ENCODE measurements at regions not wholly inside any gene's neighbourhood (a gene's known extent, or its start where the extent isn't known, plus 50 kb on each side); places are given as distances from the start of the nearest gene placed in this dataset.
"Not testable (repeated sequence)": the region's sequence is repeated elsewhere in the genome, so short reads cannot be mapped to it uniquely, and the experiment has no call there.

DNA sequence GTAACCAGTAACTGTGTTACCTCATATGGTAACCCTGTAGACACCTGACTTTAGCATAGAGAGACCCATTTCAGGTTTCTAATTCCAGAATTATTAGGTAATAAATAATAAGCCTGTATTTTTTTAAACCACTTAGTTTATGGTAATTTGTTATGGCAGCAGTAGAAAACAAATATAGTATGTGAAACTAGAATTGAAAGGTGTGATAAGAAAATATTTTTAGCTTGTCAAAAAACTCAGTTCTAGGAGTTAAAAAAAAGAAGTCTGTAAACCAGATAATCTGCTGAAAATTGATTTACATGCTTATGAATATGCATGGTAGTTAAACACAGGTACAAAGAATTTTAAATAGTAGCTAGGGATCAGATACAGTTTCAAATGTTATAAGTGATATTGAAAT is 695.0 kb upstream of the GJE1 start:
- DNase-seq: no peak

- DNase-seq: no peak
Measured at GRCh38 chr6:141437011-141437410, 695.7 kb upstream of the GJE1 start.

DNA sequence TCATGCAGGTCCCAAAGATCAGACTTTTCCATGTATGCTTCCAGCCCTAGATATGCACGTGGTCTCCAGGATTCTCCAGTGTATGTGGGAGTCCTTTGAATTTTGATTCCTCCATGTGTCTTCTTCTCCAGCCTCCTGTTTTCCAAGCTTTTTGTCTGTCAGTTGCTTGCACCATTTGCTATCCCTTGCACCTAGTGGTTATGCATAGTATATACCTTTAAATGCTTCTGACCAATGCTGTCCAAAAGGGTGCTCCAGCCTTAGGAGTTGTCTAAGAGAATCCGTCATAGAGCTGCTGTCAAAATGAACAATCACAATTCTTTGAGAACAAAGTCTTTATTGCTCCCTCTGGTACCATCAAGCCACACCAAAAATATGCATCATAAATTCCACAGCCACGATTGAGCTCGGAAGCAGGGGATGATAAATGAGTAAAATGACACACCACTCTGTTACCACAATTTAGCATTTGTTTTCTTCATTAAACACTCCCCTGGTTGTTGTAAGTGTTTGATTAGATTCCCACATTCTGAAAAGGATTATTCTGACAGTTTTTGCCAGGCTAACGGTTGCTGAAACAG is 706.2 kb upstream of the GJE1 start:
- no peak for DNase-seq

GRCh38 chr6:141421378-141421777 is 711.3 kb upstream of the GJE1 start:
- DNase-seq: no peak

DNA sequence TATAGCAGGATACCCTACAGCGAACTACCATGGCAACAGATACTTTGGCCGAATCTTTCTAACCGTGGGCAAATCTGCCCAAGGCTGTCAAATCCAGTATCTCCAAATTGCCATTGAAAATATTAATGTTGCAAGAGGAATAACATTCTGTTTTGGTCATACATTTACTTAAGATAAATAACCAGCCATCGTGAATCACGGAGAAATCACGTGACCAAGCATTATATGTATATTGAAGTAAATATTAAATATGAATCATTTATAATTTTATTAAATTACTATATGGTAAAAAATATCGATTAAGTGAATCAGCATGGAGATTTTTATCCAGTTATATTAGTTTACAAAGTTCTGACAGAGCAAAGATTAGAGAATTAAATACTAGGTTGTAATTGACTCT is 714.6 kb upstream of the GJE1 start:
- no peak for DNase-seq

GRCh38 chr6:141415896-141416295 is 716.8 kb upstream of the GJE1 start:
- DNase-seq: no peak

- DNase-seq: no peak
Measured at GRCh38 chr6:141413196-141413595, 719.5 kb upstream of the GJE1 start.

- DNase-seq: no peak
Measured at GRCh38 chr6:141406761-141407160, 726.0 kb upstream of the GJE1 start.

GRCh38 chr6:141403827-141404226 is 728.9 kb upstream of the GJE1 start:
- DNase-seq: no peak

DNA sequence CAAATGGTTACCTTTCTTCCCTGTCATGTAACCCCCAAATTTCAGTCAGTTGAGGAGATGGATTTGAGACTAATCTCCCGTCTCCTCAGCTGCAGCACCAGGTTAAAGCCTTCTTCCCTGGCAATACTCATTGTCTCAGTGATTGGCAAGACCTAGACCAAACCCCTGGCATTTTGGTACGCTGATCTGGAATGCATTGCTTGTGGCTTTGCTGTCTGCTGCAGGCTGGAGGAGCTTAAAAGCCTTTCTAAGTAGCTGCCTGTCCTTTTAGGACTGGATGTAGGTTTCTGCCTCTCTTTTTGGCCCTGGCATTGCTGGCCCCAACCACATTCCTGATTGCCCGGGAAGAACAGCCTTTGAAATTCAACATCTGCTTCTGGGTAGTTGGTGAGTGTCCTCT is 729.6 kb upstream of the GJE1 start:
- DNase-seq: no peak

GRCh38 chr6:141402489-141402888 is 730.2 kb upstream of the GJE1 start:
- no peak for DNase-seq

DNA sequence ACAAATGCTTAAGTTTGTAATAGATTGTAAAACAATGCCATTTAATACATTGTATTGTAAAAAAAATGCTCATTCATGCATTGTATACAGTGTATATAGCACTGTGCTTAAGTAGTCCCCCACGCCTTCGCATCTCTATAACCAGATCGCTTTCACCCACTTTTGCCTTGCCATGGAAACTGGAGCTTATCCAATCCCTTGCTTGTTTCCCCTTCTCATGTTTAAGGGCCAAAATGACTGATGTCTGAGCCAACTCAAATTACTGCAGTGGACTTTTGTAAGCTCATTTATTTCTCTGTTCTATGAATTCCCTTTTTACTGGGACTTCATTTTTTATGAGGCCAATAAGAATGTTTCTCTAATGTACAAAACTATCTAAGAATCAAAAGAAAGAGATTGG is 730.9 kb upstream of the GJE1 start:
- DNase-seq: no peak

DNA sequence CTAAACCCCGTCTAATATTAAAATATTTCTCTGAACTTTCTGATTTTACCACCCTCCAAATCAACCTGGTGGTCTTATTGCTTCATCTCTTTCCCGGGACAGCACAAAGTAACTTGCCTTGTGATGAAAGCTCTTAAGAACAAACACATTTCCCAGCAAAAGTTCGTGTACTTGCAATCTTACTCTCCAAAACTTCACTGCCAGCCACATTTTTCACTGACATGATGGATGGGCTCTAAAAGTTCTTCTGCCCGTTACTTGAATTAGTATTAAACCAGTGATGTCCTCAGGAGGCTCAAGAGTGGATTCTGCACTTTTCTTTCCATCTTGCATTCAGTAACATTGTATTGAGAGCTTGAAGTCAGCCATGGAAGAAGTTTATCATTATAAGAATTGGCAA is 731.6 kb upstream of the GJE1 start:
- no peak for DNase-seq

GRCh38 chr6:141398949-141399348 is 733.8 kb upstream of the GJE1 start:
- DNase-seq: no peak

- no peak for DNase-seq
Measured at GRCh38 chr6:141395443-141396008, 737.2 kb upstream of the GJE1 start.

- DNase-seq: no peak
Measured at GRCh38 chr6:141394565-141395051, 738.1 kb upstream of the GJE1 start.

DNA sequence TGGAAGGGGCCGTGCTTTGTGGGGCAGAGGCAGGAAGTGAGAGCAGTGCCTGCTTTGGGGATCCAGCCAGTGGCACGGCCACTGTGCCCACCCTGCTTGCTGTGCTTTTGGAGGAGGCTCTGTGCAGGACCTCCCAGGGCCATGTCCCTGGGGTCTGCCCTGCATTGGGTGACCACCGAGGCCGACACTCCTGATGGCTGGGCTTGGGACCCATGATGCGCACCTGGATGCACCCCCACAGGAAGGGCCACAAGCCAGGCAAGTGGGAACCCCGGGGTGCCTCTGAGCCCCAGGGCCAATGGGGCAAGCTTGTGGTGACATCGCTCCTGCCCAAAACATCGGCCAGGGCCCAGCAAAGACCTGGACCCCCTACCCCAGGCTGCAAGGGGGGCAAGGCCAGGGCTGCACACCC is 738.6 kb upstream of the GJE1 start:
- no peak for DNase-seq

GRCh38 chr6:141393405-141394124 is 739.2 kb upstream of the GJE1 start:
- DNase-seq: no peak

DNA sequence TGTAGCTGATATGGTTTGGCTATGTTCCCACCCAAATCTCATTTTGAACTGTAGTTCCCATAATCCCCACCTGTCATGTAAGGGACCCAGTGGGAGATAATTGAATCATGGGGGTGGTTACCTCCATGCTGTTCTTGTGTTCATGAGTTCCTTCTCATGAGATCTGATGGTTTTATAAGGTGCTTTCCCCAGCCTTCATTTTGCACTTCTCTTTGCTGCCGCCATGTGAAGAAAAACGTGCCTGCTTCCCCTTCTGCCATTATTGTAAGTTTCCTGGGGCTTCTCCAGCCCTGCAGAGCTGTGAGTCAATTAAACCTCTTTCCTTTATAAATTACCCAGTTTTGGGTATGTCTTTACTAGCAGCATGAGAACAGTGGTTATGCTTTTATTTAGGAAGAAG is 741.6 kb upstream of the GJE1 start:
- not testable (repeated sequence) for DNase-seq

- no peak for DNase-seq
Measured at GRCh38 chr6:141388666-141389065, 744.1 kb upstream of the GJE1 start.

- no peak for DNase-seq
Measured at GRCh38 chr6:141370438-141370837, 762.3 kb upstream of the GJE1 start.

DNA sequence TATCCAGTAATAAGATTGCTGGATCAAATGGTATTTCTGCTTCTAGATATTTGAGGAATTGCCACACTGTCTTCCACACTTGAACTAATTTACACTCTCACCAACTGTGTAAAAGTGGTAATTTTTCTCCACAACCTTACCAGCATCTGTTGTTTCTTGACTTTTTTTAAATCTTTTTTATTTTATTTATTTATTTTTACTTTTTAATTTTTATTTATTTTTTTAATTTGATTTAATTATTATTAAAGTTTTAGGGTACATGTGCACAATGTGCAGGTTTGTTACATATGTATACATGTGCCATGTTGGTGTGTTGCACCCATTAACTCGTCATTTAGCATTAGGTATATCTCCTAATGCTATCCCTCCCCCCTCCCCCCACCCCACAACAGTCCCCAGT is 765.9 kb upstream of the GJE1 start:
- DNase-seq: not testable (repeated sequence)

- DNase-seq: no peak
Measured at GRCh38 chr6:141364694-141365093, 768.0 kb upstream of the GJE1 start.

GRCh38 chr6:141364232-141364631 is 768.5 kb upstream of the GJE1 start:
- DNase-seq: no peak

- no peak for DNase-seq
Measured at GRCh38 chr6:141361559-141361958, 771.2 kb upstream of the GJE1 start.
